ENCODE measurements at regions not wholly inside any gene's neighbourhood (a gene's known extent, or its start where the extent isn't known, plus 50 kb on each side); places are given as distances from the start of the nearest gene placed in this dataset.

GRCh38 chr4:127250577-127250976, 382.2 kb upstream of the INTU start:
- TF ChIP-seq CTCF (IDR thresholded peaks at IDR 0.05) (no peak), POLR2A (IDR thresholded peaks at IDR 0.05) (no peak)

Measured in lower leg skin (tissue), 3 donors.